Breast epithelium (tissue), 3 donors: ENCODE measurements at regions not wholly inside any gene's neighbourhood (a gene's known extent, or its start where the extent isn't known, plus 50 kb on each side); places are given as distances from the start of the nearest gene placed in this dataset.

Experiments
- CTCF ChIP-seq, 3 donors: fragments of 450-650 bp; IDR thresholded peaks; one replicate each; pipeline ENCODE4 v1.5.1; 2016 to 2017; ENCODE audit warnings: antibody characterized with exemption in 3 of 3, mild to moderate bottlenecking in 3 of 3, moderate library complexity in 3 of 3
- POLR2A ChIP-seq: fragments of 450-650 bp; IDR thresholded peaks from one replicate; pipeline ENCODE4 v1.6.1; 2016; ENCODE audit warnings: antibody characterized with exemption, mild to moderate bottlenecking, moderate library complexity
- POLR2AphosphoS5 ChIP-seq, 3 donors: sonication (generic); formaldehyde crosslinking; IDR thresholded peaks; one replicate each; pipeline ENCODE4 v1.6.1; 2017; ENCODE audit warnings: antibody characterized with exemption in 3 of 3

DNA sequence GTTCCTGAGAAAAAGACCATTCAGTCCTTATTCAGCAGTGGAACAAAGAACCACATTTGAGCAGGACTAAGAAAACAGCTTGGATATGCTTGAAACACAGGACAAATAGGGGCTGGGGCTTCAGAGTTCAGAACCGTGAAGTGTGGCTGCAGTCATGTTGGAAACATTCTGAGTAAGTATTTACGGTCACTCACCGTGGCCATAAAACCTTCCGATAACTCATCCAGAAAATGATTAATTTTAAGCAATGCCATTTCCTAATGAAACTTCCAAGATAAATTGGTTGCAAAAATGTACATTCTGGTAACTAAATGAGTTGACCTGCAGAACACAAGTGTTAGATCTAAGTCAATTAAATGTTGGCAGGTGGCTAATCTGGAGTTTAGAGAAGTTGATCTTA is 279.2 kb downstream of the CXCL12 start:
- no peak for TF ChIP-seq CTCF (IDR thresholded peaks at IDR 0.05)
- no peak for TF ChIP-seq POLR2A
- no peak for TF ChIP-seq POLR2AphosphoS5 (IDR thresholded peaks at IDR 0.05)
